ENCODE measurements at regions not wholly inside any gene's neighbourhood (a gene's known extent, or its start where the extent isn't known, plus 50 kb on each side); places are given as distances from the start of the nearest gene placed in this dataset.

DNA sequence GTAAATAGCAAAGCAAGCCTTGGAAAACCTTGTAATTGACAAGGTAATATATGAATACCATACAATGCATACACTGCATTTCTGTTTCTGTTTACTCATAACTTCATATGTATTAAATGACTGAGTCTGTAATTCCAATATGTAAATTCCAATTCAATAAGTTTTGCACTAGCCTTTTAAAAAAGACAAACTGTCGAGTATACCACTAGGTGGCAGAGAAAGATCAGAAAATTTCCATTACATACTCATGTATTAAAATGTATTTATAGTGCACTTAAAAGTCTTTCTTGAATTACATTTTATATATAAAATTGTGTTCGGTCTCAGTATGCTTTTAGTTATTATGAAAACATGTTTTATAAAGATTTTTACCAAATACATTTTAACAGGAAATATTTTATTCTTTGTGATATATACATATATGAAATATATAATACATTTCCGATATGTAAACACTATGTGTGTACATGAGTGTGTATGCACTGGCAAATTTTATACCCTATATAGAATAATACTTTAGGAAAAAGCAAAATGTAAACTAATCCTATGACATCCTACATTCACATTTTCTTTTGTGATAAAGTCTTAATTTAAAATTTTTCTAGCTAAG is 216.8 kb downstream of the VGLL3 start:
- in situ Hi-C loops (cut with HindIII; ENCODE audit: low pct_unique_long_range_greater_than_20kb, low sequenced_read_pairs) (no loop called here), intact Hi-C loops (cut with micrococcal nuclease; ENCODE audit: unreplicated experiment) (loop anchor here (2.0 kb wide), 1 partner anchor 309 kb away; no protein-coding TSS in a partner anchor)
- ChIA-PET CTCF (interaction anchor here (0.7 to 1.4 kb wide), 2 partner anchors 394 to 1255 kb away, joined by 3 to 5 read pairs; no protein-coding TSS in a partner anchor), POLR2A (no interaction called here)
- ATAC-seq (no peak), DNase-seq (ENCODE audit: low read depth, low spot score) (no peak)
- TF ChIP-seq REST (IDR thresholded peaks at IDR 0.05; ENCODE audit: insufficient read depth in 1 of 2, low read depth in 2 of 2, low read length in 1 of 2) (no peak), CTCF (IDR thresholded peaks at IDR 0.05) (peak; percentile 18; the same call in 1 of the 2 replicates)
- BruUV-seq (replicated peaks): no TSS peak
- Histone ChIP-seq H3K4me3 (ENCODE audit: low read depth in 2 of 2, low read length in 2 of 2) (no peak overlapping the region), H3K9me3 (ENCODE audit: control insufficient read depth, insufficient read depth, low read depth, low read length) (no peaks in the 10 kb centered on the region), H3K4me1 (ENCODE audit: control insufficient read depth, insufficient read depth, low read length) (no peaks in the 10 kb centered on the region), H3K27ac (ENCODE audit: low read length) (no peak overlapping the region), H3K36me3 (ENCODE audit: control insufficient read depth, insufficient read depth, low read length) (no peaks in the 10 kb centered on the region), H3K27me3 (ENCODE audit: control insufficient read depth, insufficient read depth, low read length) (no peaks in the 10 kb centered on the region)

GRCh38 chr3:86772699-86773098 is 218.2 kb downstream of the VGLL3 start:
- ChIA-PET POLR2A (no interaction called here), CTCF (no interaction called here)
- Histone ChIP-seq H3K4me1 (ENCODE audit: control insufficient read depth, insufficient read depth, low read length) (no peaks in the 10 kb centered on the region), H3K4me3 (ENCODE audit: low read depth in 2 of 2, low read length in 2 of 2) (no peak overlapping the region), H3K27ac (ENCODE audit: low read length) (no peak overlapping the region), H3K9me3 (ENCODE audit: control insufficient read depth, insufficient read depth, low read depth, low read length) (no peaks in the 10 kb centered on the region), H3K27me3 (ENCODE audit: control insufficient read depth, insufficient read depth, low read length) (no peaks in the 10 kb centered on the region), H3K36me3 (ENCODE audit: control insufficient read depth, insufficient read depth, low read length) (no peaks in the 10 kb centered on the region)
- DNase-seq (ENCODE audit: low read depth, low spot score): no peak
- intact Hi-C loops (cut with micrococcal nuclease; ENCODE audit: unreplicated experiment): no loop called here
- in situ Hi-C loops (cut with HindIII; ENCODE audit: low pct_unique_long_range_greater_than_20kb, low sequenced_read_pairs): no loop called here
- ATAC-seq: no peak
- BruUV-seq (replicated peaks): no TSS peak
- TF ChIP-seq CTCF (IDR thresholded peaks at IDR 0.05) (no peak), REST (IDR thresholded peaks at IDR 0.05; ENCODE audit: insufficient read depth in 1 of 2, low read depth in 2 of 2, low read length in 1 of 2) (no peak), SIN3A (IDR thresholded peaks at IDR 0.05; ENCODE audit: borderline replicate concordance, insufficient read depth, low read depth, low read length) (no peak), TCF7L2 (IDR thresholded peaks at IDR 0.05; ENCODE audit: low read depth, low read length) (no peak), POLR2AphosphoS5 (IDR thresholded peaks at IDR 0.05; ENCODE audit: low read depth, low read length) (no peak)

All from Panc1 (cell line).